Dedifferentiated amniotic fluid mesenchymal stem cell (primary cell): ENCODE measurements at regions not wholly inside any gene's neighbourhood (a gene's known extent, or its start where the extent isn't known, plus 50 kb on each side); places are given as distances from the start of the nearest gene placed in this dataset.
A peak's percentile ranks its signal among the peaks of the same experiment; 100 is the strongest.

ENCODE experiments used
- DNase-seq: peaks from one replicate; pipeline ENCODE4 v3.0.0-alpha.2; 2016; ENCODE audit errors: extremely low spot score

DNA sequence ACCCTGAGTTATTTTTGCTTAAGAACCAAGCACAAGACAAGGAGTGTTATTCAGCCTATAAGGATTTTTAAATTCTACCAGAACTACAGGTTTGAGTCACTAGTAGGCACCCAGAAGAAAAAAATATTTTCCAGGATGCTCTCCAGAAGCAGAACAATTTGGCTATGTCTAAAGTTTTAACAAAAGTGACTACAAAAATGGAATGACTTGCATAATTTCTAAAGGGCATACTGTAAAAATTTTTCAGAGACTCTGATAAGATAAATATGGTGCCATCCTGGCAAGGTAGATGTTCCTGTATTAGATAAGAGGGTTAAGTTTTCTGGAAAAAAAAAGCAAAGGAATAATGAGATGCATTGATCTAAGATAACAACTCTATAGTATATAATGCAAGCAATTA, 68.6 kb upstream of the FAM9A start:
- no peak for DNase-seq

DNA sequence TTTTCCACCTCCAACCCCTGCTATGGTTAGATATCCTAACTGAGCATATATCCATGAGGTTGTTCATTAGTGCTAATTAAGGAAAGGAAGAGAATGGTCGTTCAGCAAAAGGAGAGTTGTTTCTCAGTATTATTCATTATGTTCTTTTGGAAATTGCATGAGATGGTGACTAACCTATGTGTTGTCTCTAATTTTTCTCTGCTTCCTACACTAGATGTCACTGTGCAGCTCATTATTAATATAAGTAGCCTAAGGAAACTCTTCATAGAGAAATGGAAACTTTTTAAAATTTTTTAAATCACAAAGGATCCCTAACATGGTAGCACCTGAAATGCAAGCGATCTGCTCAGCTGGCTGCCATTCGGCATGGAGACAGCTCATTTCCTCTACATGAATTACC, 67.7 kb upstream of the FAM9A start:
- peak; percentile 37 for DNase-seq

DNA sequence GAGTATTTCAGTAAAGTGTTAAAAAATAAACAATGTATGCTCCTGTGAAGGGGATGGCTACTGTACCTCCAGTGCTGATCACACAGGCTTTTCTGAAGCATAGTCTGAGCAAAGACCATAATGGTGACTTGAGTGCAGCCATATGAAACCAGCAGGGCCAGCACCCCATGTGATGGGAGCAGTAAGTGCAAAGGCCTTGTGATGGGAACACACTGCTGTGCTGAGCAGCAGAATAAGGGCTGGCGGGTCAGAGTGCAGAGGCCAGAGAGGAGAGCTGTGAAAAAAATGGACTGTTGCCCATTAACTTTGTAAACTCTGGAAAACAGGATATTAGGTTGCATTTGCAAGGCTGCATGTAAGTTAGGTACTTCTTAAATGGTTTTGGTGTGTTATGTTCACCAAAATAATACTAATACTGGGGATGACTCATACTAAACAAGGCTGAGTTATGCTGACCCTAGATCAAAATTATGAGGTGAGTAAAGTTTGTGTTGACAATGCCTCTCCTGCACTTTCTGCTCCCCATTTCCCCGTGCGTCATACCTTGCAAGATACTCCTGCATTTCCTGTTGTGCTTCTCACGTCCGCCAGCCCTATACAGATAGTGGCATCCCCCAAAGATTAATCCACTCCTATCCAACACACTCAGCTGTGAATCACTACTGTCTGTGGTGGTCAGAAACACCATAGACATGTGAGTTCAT, 67.0 kb upstream of the FAM9A start:
- no peak for DNase-seq

DNA sequence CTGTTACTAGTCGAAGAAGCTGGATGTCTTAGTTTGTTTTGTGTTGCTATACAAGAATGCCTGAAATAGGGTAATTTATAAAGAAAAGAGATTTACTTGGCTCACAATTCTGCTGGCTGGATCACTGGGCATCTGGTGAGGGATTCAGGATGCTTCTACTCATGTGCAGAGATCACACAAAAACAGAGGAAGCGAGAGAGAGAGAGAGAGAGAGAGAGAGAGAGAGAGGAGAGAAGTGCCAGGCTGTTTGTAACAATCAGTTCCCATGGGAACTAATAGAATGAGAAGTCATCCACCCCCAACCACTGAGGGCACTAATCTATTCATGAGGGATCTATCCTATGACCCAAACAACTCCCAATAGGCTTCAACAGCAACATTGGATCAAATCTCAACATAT, 66.2 kb upstream of the FAM9A start:
- DNase-seq, result no peak

DNA sequence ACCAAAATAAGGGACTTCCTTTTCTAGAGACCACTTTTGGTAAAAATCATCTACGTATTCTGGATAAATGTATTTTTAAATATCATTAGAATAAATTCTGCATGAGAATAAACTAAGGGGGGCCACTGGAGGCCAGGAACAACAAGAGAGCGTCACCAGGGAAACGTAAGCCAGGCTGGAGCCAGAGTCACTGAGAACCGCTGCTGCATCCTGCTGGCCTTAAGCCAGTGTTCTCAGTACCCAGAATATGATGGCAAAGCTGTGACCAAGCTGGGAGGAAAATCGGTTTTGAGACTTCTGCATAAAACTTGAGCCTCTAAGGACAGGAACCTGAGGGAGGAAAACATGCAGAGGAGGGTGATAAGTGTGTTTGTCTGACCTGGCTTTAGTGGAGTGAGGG, 63.0 kb upstream of the FAM9A start:
- DNase-seq, result no peak

DNA sequence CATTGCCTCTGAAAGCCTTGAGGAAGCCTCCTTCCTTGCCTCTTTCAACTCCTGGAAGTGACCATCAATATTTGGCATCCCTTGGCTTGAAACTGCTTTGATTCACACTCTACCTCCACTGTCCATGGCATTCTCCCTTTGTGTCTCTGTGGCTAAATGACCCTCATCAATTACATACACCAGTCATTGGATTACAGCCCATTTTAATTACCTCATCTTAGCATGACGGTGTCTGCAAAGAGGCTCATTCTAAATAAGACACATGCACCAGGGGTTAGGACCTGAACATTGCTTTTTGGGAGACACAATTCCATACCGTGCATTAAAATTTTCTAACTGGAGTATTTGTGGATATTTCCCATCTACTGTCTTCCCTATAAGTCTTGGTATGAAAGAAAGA, 60.7 kb upstream of the FAM9A start:
- DNase-seq, result no peak

DNA sequence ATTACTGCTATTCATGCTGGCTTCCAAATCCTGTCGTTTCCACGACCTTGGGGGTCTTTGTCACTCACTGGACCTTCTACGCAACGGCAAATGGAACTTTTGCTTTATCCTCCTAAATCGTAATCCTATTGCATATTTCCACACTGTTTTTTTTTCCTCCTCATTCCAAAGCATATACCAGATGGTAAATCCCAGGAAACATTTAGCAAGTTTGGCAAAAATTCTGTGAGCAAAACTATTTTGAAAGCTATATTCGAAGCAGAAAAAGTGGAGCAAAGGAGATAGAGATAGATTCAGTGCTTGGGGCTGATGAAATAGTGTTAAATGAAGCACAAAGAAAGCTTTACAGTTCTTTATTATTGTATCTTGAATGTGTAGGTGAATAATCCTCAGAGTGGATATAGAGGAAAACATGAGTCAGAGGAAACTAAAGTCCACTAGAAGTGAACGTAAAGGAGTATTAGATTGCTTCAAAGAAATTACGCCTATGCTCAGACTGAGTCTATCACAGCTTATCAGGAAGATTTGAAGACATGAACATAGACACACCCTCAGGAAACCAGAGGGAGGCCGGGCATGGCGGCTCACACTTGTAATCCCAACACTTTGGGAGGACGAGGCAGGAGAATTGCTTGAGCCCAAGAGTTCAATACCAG, 50.2 kb upstream of the FAM9A start:
- DNase-seq, result no peak
